HG02678 (cell line): ENCODE measurements at regions not wholly inside any gene's neighbourhood (a gene's known extent, or its start where the extent isn't known, plus 50 kb on each side); places are given as distances from the start of the nearest gene placed in this dataset.
"Not testable (repeated sequence)": the region's sequence is repeated elsewhere in the genome, so short reads cannot be mapped to it uniquely, and the experiment has no call there.

Experiments used
- ATAC-seq: cut with Tn5 transposase; IDR thresholded peaks from one replicate; pipeline ENCODE4 v1.9.1; 2021; ENCODE audit warnings: mild to moderate bottlenecking, moderate library complexity; ENCODE audit not compliant: unreplicated experiment

DNA sequence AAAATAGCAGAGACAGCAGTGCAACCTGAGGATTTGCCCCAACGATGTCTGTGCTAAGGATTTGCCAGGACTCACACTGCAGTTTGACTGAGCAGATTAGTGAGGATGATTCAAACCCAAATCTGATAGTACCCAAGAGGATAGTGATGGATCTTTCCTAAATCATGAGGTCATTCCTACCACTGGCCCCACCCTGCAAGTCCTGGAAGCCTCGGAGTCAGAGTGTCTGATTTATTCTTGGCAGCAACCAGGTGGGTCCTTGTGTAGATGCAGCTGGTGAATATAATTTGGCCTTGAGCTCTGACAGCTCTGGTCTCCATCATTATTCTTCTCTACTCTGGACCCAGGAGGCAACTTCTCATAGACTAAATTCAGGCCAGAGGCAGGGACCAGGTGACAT lies 179.3 kb upstream of the RAG2 start:
- no peak for ATAC-seq

- no peak for ATAC-seq
Measured at GRCh38 chr11:36775756-36776155, 177.7 kb upstream of the RAG2 start.

GRCh38 chr11:36775130-36775529 lies 177.1 kb upstream of the RAG2 start:
- no peak for ATAC-seq

DNA sequence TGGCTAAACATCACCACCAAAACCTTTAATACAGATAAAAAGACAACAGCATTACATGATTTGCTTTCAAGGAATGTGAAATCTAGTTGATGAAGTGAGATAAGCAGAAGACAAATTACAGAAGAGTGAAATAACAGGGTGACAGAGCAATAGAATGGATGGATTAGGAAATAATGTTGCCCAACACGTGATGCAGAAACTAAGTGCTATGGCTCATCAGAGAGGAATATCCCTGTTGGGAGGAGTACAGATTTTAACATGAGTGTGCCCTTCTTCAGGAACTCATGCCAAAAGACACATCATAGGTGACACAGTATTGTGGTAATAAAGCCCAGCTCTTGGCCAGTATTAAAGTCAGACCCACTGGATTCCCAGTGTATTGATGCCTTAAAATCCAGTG lies 176.6 kb upstream of the RAG2 start:
- ATAC-seq, result no peak

DNA sequence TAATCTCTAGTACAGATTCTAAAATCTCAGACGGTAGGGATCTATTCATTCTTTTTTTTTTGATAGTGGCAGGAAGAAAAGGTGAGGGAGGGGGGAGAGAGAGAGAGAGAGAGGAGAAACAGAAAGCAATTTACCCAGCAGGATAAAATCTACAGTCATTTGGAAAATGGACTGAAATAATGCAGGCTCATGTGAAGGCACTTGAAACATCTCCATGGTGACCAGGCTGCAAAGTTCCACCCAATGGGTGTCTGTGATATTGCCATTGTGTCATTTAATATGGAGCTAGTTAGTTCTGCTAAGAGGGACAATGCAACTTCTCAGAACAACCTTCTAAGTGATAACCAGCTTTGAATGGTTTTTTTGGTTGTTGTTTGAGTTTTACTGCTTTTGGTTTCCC lies 165.2 kb upstream of the RAG2 start:
- no peak for ATAC-seq

- no peak for ATAC-seq
Measured at GRCh38 chr11:36757075-36757474, 159.0 kb upstream of the RAG2 start.

- ATAC-seq, result no peak
Measured at GRCh38 chr11:36753960-36754359, 155.9 kb upstream of the RAG2 start.

DNA sequence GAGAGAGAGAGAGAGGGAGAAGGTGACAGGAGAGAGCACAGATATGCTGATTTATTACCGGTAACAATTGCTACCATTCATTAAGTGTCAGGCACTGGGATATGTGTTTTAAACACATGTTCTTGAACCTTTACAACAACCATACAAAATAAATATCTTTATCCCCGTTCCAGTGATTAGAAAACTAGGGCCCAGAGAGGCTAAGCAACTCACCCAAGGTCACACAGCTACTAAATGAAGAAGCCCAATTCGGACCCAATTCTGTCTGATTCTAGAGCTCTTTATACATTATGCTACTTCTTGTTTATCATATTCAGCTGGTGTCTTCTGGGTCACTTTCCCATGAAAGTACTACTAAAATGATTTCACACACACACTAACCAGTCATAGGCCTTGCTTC lies 154.0 kb upstream of the RAG2 start:
- no peak for ATAC-seq

- no peak for ATAC-seq
Measured at GRCh38 chr11:36751335-36751781, 153.3 kb upstream of the RAG2 start.

- no peak for ATAC-seq
Measured at GRCh38 chr11:36750349-36750748, 152.3 kb upstream of the RAG2 start.

- no peak for ATAC-seq
Measured at GRCh38 chr11:36748836-36749235, 150.8 kb upstream of the RAG2 start.

DNA sequence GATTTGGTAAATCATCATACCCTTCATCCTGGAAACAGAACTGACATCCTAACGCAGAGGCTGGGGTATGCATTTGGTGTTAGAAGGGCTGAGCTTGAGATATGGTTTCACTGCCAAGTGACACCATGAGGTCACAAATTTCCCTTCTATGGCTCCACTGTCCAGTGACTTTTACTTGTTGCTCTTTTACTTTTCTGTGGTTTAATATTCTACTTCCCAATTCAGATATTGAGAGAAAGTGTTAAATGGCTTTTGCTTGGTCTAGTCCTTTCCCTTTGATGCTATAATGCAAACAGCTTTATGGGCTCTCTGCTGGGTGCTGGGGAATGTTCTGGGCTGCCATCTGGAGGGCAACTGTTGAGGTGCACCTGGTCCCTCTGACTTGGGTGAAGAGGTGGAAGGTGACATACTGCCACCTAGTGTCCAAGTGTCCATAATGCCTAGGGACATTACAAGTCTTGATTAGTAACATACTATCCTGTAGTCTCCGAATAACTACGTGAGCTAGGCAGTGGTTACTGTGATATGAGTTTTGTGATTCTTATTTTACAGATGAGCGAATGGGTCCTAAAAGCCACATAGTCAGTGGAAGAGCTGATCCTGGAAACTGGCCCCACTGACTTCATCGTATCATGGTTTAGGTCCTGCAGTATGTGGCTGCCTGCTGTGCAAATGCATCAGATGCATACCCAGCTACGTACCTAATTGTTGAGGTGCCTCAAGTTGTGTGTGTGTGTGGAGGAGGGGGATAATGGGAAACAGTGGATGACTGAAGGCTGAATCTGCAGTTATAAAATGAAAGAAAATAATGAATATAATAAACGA lies 149.1 kb upstream of the RAG2 start:
- ATAC-seq, result peak; percentile 93

- ATAC-seq, result no peak
Measured at GRCh38 chr11:36744375-36745168, 146.5 kb upstream of the RAG2 start.

DNA sequence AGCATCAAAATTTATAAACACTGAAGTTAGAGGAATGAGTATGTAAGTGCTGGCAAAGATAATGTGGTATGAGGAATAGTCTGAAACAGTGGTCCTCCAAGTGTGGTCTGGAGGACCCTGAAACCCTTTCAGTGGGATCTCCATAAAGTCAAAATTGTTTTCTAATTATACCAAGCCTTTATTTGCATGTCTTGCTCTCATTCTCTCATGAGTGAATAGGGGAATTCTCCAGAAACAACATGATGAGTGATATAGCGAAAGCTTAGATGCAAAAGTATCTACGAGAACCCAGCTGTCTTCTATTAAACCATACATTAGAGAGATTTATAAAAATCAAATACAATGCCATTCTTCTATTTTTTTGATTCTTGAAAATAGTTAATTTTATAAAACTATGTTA lies 145.0 kb upstream of the RAG2 start:
- peak; percentile 51 for ATAC-seq

- ATAC-seq, result no peak
Measured at GRCh38 chr11:36741515-36741914, 143.5 kb upstream of the RAG2 start.

- ATAC-seq, result no peak
Measured at GRCh38 chr11:36738292-36738861, 140.3 kb upstream of the RAG2 start.

DNA sequence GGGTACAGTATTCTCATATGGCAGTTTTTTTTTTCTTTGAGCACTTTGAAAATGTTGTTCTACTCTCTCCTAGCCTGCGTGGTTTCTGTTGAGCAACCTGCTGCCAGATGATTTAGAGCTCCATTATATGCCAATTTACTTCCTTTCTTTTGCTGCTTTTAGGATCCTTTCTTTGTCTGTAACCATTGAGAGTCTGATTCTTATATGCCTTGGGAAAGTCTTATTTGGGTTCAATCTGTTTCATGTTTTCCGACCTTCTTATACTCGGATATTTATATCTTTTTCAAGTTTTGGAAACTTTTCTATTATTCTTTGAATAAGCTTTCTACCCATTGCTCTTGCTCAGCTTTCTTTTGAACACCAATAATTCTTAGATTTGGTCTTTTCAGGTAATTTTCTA lies 138.1 kb upstream of the RAG2 start:
- no peak for ATAC-seq

DNA sequence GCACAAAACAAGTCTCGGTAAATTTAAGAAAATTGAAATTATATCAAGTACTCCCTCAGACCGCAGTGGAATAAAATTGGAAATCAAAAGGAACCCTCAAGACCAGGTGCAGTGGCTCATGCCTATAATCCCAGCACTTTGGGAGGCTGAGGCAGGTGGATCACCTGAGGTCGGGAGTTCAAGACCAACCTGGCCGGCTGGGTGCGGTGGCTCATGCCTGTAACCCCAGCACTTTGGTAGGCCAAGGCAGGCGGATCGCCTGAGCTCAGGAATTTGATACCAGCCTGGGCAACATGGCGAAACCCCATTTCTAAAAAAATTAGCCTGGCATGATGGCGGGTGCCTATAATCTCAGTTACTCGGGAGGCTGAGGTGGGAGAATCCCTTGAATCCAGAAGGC lies 135.7 kb upstream of the RAG2 start:
- ATAC-seq, result not testable (repeated sequence)

DNA sequence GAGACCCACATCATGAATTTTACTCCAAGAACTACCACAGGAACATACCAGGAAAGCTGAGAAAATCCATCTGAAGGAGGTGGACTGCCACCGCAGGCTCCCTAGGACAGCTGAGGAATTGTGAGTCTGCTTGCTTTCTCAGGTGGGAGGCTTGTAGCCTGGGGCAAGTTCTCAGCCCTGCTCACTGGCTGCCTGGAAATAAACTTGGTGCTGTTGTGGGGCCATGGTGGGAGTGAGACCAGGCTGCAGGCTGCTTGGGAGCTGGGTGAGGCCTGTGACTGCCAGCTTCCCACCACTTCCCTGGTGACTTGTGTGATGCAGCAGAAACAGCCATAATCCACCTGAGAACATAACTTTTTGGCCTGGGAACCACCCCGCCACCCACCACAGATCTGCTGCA lies 132.7 kb upstream of the RAG2 start:
- no peak for ATAC-seq

GRCh38 chr11:36729825-36730224 lies 131.8 kb upstream of the RAG2 start:
- no peak for ATAC-seq

DNA sequence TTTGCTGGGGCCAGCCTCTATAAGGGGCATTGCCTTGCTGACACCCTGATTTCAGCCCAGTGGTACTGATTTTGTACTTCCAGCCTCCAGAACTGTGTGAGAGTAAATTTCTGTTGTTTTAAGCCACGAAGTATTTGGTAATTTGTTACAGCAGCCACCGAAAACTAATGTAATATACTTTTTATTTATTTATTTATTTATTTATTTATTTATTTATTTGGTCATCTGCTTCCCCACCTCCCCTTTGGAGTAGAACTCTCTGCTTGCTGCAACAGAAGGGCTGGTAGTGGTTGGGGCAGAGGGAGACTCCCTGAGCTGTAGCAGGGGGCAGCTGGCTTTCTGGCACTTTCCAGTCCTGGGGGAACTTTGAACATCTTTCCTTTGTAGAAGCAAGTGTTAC lies 128.4 kb upstream of the RAG2 start:
- no peak for ATAC-seq
